Progenitor cell of endocrine pancreas (in vitro differentiated cells): ENCODE measurements at regions not wholly inside any gene's neighbourhood (a gene's known extent, or its start where the extent isn't known, plus 50 kb on each side); places are given as distances from the start of the nearest gene placed in this dataset.

Experiments
- DNase-seq: peaks from one replicate; pipeline ENCODE4 v3.0.0; 2021; ENCODE audit warnings: low spot score; ENCODE audit not compliant: unreplicated experiment
- H3K27ac Mint-ChIP-seq: 2 replicates; pipeline ENCODE4 v1.8.0; 2021; ENCODE audit warnings: mild to moderate bottlenecking, moderate library complexity, mixed read lengths
- H3K27me3 Mint-ChIP-seq: 2 replicates; pipeline ENCODE4 v1.8.0; 2021; ENCODE audit warnings: mixed read lengths
- H3K36me3 Mint-ChIP-seq: 2 replicates; pipeline ENCODE4 v1.8.0; 2022; ENCODE audit warnings: mixed read lengths; ENCODE audit not compliant: insufficient read depth
- H3K4me1 Mint-ChIP-seq: 2 replicates; pipeline ENCODE4 v1.8.0; 2021; ENCODE audit warnings: low read depth, mixed read lengths
- H3K4me3 Mint-ChIP-seq: 2 replicates; pipeline ENCODE4 v1.8.0; 2021; ENCODE audit warnings: low read depth, mild to moderate bottlenecking, moderate library complexity, mixed read lengths
- H3K9me3 Mint-ChIP-seq: 2 replicates; pipeline ENCODE4 v1.8.0; 2021; ENCODE audit warnings: low read depth, mixed read lengths
- TF ChIP-seq, protein P1 (sequence below): fragments of 200-600 bp; sonication (generic); IDR thresholded peaks from one replicate; pipeline ENCODE4 v1.5.0; 2021; ENCODE audit warnings: antibody characterized with exemption, mild to moderate bottlenecking; ENCODE audit not compliant: unreplicated experiment

DNA sequence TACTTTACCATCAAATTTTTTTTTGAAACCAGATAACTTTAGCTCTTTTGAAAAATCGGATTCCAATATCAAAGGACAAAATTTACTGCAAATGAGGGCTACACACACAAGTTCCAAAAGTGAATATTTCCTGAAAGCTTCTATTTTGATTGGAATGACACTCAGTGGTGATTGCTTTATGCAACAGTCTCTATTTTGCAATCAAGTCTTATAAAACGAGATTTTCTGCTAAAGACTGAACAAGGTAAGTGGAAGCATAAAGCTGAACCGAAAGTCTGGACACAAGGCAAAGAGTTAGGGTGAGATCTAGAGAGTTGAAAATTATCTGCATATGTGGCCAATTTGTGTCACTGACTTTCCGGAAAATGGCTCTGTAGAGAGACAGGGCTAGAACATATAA, 145.0 kb upstream of the OSR1 start:
- Mint-ChIP-seq H3K27ac (peak overlapping the region; percentile 89), H3K4me3 (peak overlapping the region; percentile 22)

DNA sequence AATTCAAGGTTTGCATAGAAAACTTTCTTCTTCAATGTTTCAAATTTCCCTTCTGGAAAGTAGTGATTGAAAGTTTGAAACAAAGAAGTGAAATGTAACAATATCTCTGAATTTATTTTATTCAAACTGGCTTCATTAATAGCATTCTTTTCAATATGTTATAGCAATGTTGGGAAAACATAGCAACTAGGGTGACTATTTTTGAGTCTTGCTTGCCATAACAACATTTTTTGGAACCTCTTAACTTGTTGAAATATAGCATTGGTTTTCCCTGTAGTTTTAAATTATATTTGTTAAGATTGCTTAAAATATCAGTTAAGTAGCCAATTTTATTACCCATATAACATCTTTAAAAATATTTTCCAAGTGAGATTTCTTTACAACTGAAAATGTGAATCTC, 141.7 kb upstream of the OSR1 start:
- Mint-ChIP-seq H3K27ac (no peak overlapping the region), H3K4me1 (peaks cover 23% of the 10 kb centered on the region), H3K27me3 (no peaks in the 10 kb centered on the region), H3K9me3 (peaks cover 22% of the 10 kb centered on the region), H3K36me3 (peaks cover 11% of the 10 kb centered on the region), H3K4me3 (no peak overlapping the region)
- DNase-seq = no peak
- TF ChIP-seq, protein P1, sequence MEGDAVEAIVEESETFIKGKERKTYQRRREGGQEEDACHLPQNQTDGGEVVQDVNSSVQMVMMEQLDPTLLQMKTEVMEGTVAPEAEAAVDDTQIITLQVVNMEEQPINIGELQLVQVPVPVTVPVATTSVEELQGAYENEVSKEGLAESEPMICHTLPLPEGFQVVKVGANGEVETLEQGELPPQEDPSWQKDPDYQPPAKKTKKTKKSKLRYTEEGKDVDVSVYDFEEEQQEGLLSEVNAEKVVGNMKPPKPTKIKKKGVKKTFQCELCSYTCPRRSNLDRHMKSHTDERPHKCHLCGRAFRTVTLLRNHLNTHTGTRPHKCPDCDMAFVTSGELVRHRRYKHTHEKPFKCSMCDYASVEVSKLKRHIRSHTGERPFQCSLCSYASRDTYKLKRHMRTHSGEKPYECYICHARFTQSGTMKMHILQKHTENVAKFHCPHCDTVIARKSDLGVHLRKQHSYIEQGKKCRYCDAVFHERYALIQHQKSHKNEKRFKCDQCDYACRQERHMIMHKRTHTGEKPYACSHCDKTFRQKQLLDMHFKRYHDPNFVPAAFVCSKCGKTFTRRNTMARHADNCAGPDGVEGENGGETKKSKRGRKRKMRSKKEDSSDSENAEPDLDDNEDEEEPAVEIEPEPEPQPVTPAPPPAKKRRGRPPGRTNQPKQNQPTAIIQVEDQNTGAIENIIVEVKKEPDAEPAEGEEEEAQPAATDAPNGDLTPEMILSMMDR = no peak

More for the DNA sequence above, 145.0 kb upstream of the OSR1 start:
- peaks cover 36% of the 10 kb centered on the region for H3K4me1 Mint-ChIP-seq
- peaks cover 25% of the 10 kb centered on the region for H3K9me3 Mint-ChIP-seq
- TF ChIP-seq, protein P1 = no peak
- no peaks in the 10 kb centered on the region for H3K27me3 Mint-ChIP-seq
- peaks cover 11% of the 10 kb centered on the region for H3K36me3 Mint-ChIP-seq
- no peak for DNase-seq

DNA sequence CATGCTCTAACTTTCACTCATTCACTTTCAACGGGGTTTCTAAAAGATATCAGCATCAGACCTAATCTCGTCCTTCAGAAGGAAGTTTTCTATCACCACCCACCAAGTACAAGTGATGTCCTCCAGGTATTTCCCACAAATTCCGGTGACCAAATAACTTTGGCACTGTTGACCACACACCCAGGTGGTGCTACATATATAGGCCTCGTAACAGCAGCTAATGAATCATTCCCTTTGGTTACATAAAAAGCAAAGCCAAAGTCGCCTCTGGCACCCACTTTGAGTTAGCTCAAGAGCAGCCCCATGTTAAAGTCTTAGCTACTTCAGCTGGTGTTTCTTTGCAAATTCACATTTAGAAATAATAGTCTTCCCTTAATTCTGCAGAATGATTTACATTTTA, 138.2 kb upstream of the OSR1 start:
- H3K27ac Mint-ChIP-seq = no peak overlapping the region
- no peaks in the 10 kb centered on the region for H3K27me3 Mint-ChIP-seq
- H3K9me3 Mint-ChIP-seq = peaks cover 3% of the 10 kb centered on the region
- H3K4me3 Mint-ChIP-seq = no peak overlapping the region
- TF ChIP-seq, protein P1 = no peak
- no peak for DNase-seq
- peaks cover 3% of the 10 kb centered on the region for H3K36me3 Mint-ChIP-seq
- H3K4me1 Mint-ChIP-seq = no peaks in the 10 kb centered on the region

DNA sequence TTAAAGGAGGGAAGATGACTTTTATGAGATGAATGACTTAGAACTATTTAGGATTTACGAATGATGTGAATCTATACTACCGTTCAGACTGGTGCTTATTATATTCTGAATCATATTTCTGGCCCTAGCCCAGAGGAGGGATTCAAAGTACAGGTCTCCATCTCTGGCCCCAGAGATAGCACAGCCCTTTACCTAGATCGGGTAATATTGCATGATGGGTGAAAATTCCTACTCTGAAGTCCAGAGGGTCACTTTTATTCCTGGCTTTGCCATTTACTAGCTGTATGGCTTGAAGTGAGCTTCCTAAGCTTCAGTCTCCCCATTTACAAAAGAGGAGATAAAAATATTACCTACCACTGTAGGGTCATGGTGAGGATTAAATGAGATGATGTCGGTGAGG, 135.8 kb upstream of the OSR1 start:
- Mint-ChIP-seq H3K9me3 (no peaks in the 10 kb centered on the region), H3K27ac (no peak overlapping the region), H3K4me3 (no peak overlapping the region), H3K4me1 (peaks cover 1% of the 10 kb centered on the region), H3K27me3 (no peaks in the 10 kb centered on the region), H3K36me3 (no peaks in the 10 kb centered on the region)
- no peak for DNase-seq
- TF ChIP-seq, protein P1 = no peak

DNA sequence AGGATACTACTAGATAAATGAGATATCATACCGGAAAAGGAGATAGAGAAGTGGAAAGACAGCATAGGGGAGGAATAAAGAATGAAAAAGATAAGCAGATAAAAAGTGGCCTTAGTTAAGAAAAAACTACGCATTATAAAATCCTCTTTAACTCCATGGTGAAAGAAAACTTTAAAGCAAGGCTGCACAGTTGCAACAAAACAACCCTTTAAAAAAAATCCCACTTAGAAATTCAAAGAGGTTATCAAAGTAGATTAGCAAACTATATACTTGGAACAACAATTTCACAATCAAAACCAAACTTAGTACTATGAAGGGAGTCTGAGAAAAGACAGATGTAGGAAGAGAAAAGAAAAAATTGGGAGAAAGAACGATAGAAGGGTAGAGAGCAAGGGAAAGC, 133.4 kb upstream of the OSR1 start:
- Mint-ChIP-seq H3K27ac (no peak overlapping the region), H3K36me3 (no peaks in the 10 kb centered on the region), H3K27me3 (no peaks in the 10 kb centered on the region), H3K4me3 (no peak overlapping the region), H3K9me3 (peaks cover 3% of the 10 kb centered on the region), H3K4me1 (peaks cover 1% of the 10 kb centered on the region)
- no peak for DNase-seq
- TF ChIP-seq, protein P1 = no peak
